HEK293 (cell line): ENCODE measurements at regions not wholly inside any gene's neighbourhood (a gene's known extent, or its start where the extent isn't known, plus 50 kb on each side); places are given as distances from the start of the nearest gene placed in this dataset.

Experiments
- CTCF ChIA-PET: fragments of 350-600 bp; formaldehyde crosslinking; extraction: SDS; loops from one replicate; lab custom pipeline; 2021; ENCODE audit warnings: antibody characterized with exemption; lab: Yijun Ruan, JAX
- POLR2A ChIA-PET: fragments of 300-600 bp; formaldehyde crosslinking; extraction: SDS; loops from one replicate; lab custom pipeline; 2020; ENCODE audit warnings: antibody characterized with exemption, inconsistent platforms; lab: Yijun Ruan, JAX
- H3K27ac ChIP-seq: fragments of 200-500 bp; sonication (Bioruptor generic); 2 replicates; pipeline ENCODE4 v1.5.1; 2014; ENCODE audit warnings: low read depth, low read length, control low read depth, inconsistent platforms; ENCODE audit errors: extremely low read depth
- H3K36me3 ChIP-seq, 2 experiments: fragments of 200-500 bp in 1 of 2; sonication (Bioruptor generic) in 1 of 2; 1 replicate in 1 of 2; 2 replicates in 1 of 2; pipeline ENCODE4 v1.5.1; 2014 to 2017; ENCODE audit warnings: inconsistent platforms in 2 of 2, low read length in 2 of 2; ENCODE audit not compliant: control insufficient read depth in 2 of 2, insufficient read depth in 1 of 2
- H3K4me1 ChIP-seq: fragments of 200-500 bp; sonication (Bioruptor generic); 2 replicates; pipeline ENCODE4 v1.5.1; 2014; ENCODE audit warnings: mild to moderate bottlenecking, low read length, inconsistent platforms; ENCODE audit not compliant: control insufficient read depth, insufficient read depth
- H3K4me3 ChIP-seq: 2 replicates; pipeline ENCODE4 v1.5.1; 2011; ENCODE audit warnings: low read depth, mild to moderate bottlenecking, control low read depth, low read length, moderate library complexity
- H3K9me3 ChIP-seq: fragments of 200-500 bp; sonication (Bioruptor generic); 2 replicates; pipeline ENCODE4 v1.5.1; 2014; ENCODE audit warnings: low read depth, low read length, inconsistent platforms; ENCODE audit not compliant: control insufficient read depth, insufficient read depth
- BCL11B ChIP-seq: fragments of 450-650 bp; formaldehyde crosslinking; IDR thresholded peaks from 2 replicates; pipeline ENCODE4 v1.5.1; 2016; ENCODE audit warnings: low read depth, missing biosample characterization, missing genetic modification characterization
- HOXC10 ChIP-seq: sonication (generic); formaldehyde crosslinking; IDR thresholded peaks from 2 replicates; pipeline ENCODE4 v1.8.1; 2023; ENCODE audit warnings: mild to moderate bottlenecking, missing genetic modification reagents
- KLF16 ChIP-seq: fragments of 450-650 bp; formaldehyde crosslinking; IDR thresholded peaks from 2 replicates; pipeline ENCODE4 v1.5.1; 2017; ENCODE audit warnings: missing biosample characterization, missing genetic modification characterization
- KLF8 ChIP-seq: fragments of 450-650 bp; formaldehyde crosslinking; IDR thresholded peaks from 2 replicates; pipeline ENCODE4 v1.5.1; 2016; ENCODE audit warnings: missing biosample characterization, missing genetic modification characterization
- SCRT2 ChIP-seq: fragments of 450-650 bp; formaldehyde crosslinking; IDR thresholded peaks from 2 replicates; pipeline ENCODE4 v1.5.1; 2016; ENCODE audit warnings: missing biosample characterization, missing genetic modification characterization
- WT1 ChIP-seq: fragments of 450-650 bp; formaldehyde crosslinking; IDR thresholded peaks from 2 replicates; pipeline ENCODE4 v1.5.1; 2016; ENCODE audit warnings: missing biosample characterization, missing genetic modification characterization
- ZNF184 ChIP-seq: fragments of 450-650 bp; IDR thresholded peaks from 2 replicates; pipeline ENCODE4 v1.5.1; 2018; ENCODE audit warnings: missing biosample characterization, mild to moderate bottlenecking, missing genetic modification characterization
- ZNF19 ChIP-seq: fragments of 450-650 bp; formaldehyde crosslinking; IDR thresholded peaks from 2 replicates; pipeline ENCODE4; 2016; ENCODE audit warnings: missing biosample characterization, missing genetic modification characterization, low read depth
- ZNF2 ChIP-seq: fragments of 450-650 bp; formaldehyde crosslinking; IDR thresholded peaks from 2 replicates; pipeline ENCODE4 v1.5.1; 2016; ENCODE audit warnings: missing biosample characterization, missing genetic modification characterization
- ZNF211 ChIP-seq: fragments of 450-650 bp; formaldehyde crosslinking; IDR thresholded peaks from 2 replicates; pipeline ENCODE4 v1.5.1; 2016; ENCODE audit warnings: low read depth, missing biosample characterization, missing genetic modification characterization
- ZNF23 ChIP-seq: fragments of 450-650 bp; formaldehyde crosslinking; IDR thresholded peaks from 2 replicates; pipeline ENCODE4 v1.5.1; 2016; ENCODE audit warnings: missing biosample characterization, missing genetic modification characterization, borderline replicate concordance
- ZNF24 ChIP-seq: fragments of 450-650 bp; formaldehyde crosslinking; IDR thresholded peaks from 2 replicates; pipeline ENCODE4 v1.5.1; 2016; ENCODE audit warnings: missing biosample characterization, missing genetic modification characterization
- ZNF248 ChIP-seq: fragments of 450-650 bp; formaldehyde crosslinking; IDR thresholded peaks from 2 replicates; pipeline ENCODE4 v1.5.1; 2017; ENCODE audit warnings: missing biosample characterization, missing genetic modification characterization
- ZNF394 ChIP-seq: fragments of 450-650 bp; formaldehyde crosslinking; IDR thresholded peaks from 2 replicates; pipeline ENCODE4 v1.5.1; 2016; ENCODE audit warnings: missing biosample characterization, missing genetic modification characterization, mild to moderate bottlenecking, moderate library complexity, borderline replicate concordance
- ZNF514 ChIP-seq: fragments of 450-650 bp; formaldehyde crosslinking; IDR thresholded peaks from 2 replicates; pipeline ENCODE4 v1.5.1; 2016; ENCODE audit warnings: missing biosample characterization, missing genetic modification characterization
- ZNF544 ChIP-seq: fragments of 450-650 bp; formaldehyde crosslinking; IDR thresholded peaks from 2 replicates; pipeline ENCODE4 v1.5.0; 2017; ENCODE audit warnings: missing biosample characterization, missing genetic modification characterization
- ZNF654 ChIP-seq: fragments of 450-650 bp; formaldehyde crosslinking; IDR thresholded peaks from 2 replicates; pipeline ENCODE4 v1.5.1; 2016; ENCODE audit warnings: low read depth, missing biosample characterization, missing genetic modification characterization
- ZNF658 ChIP-seq: fragments of 450-650 bp; formaldehyde crosslinking; IDR thresholded peaks from 2 replicates; pipeline ENCODE4; 2016; ENCODE audit warnings: missing biosample characterization, missing genetic modification characterization
- ZNF660 ChIP-seq: fragments of 450-650 bp; IDR thresholded peaks from 2 replicates; pipeline ENCODE4 v1.5.1; 2018; ENCODE audit warnings: missing biosample characterization, mild to moderate bottlenecking, missing genetic modification characterization
- ZNF768 ChIP-seq: fragments of 450-650 bp; formaldehyde crosslinking; IDR thresholded peaks from 2 replicates; pipeline ENCODE4 v1.5.1; 2018; ENCODE audit warnings: missing biosample characterization, mild to moderate bottlenecking, missing genetic modification characterization
- ZSCAN16 ChIP-seq: fragments of 450-650 bp; formaldehyde crosslinking; IDR thresholded peaks from 2 replicates; pipeline ENCODE4 v1.5.1; 2016; ENCODE audit warnings: missing biosample characterization, missing genetic modification characterization
- TF ChIP-seq, protein P1 (sequence below): fragments of 450-650 bp; formaldehyde crosslinking; IDR thresholded peaks from 2 replicates; pipeline ENCODE4 v1.5.1; 2016; ENCODE audit warnings: missing biosample characterization, missing genetic modification characterization
- TF ChIP-seq, protein P2 (sequence below): fragments of 450-650 bp; formaldehyde crosslinking; IDR thresholded peaks from 2 replicates; pipeline ENCODE4 v1.5.1; 2016; ENCODE audit warnings: missing biosample characterization, missing genetic modification characterization

DNA sequence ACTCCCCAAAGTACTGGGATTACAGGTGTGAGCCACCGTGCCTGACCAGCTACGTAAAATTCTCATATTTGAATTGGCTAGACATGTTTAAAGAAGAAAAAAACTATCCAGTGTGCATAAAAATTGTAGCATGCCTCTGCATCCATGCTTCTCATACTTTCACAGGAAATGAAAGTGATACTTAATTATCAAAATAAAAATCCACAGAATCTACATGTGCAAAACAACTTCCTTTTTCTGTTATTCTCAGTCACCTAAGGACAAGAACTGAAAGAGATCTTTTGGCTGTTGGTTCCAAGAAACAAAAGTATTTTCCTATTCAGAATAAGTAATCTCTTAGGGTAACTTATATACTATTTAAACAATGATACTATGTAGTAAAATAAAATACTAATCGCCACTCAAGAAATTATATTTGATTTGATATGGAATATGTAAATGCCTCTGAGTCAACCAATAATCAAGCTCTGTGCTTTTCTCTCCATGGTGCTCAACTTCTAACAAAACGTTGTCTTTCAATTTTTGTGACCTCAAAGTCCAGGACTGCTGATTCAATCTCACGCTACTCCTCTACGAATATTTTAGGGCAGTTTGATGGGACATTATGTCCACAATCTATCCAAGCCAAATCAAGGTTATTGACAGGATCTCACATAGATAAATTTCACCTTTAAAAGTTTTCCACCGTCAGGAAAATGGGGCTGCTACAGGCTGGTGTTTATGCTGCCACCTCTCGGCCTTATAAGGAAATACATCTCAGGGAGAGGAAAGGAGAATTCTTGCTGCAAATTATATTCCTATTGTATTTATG, 102.7 kb downstream of the ZNF281 start:
- ChIA-PET CTCF (interaction anchor here (0.6 to 2.3 kb wide), 23 partner anchors 7 to 665 kb away, joined by 3 to 11 read pairs (median 4); no protein-coding TSS in a partner anchor), POLR2A (no interaction called here)
- Histone ChIP-seq H3K4me3 (no peak overlapping the region), H3K36me3 (no peaks in the 10 kb centered on the region), H3K4me1 (no peaks in the 10 kb centered on the region), H3K9me3 (no peaks in the 10 kb centered on the region), H3K27ac (no peak overlapping the region)
- TF ChIP-seq ZNF248 (tag by site-specific recombination) (no peak), SCRT2 (no peak), ZNF211 (tag by site-specific recombination) (no peak), ZNF514 (tag by site-specific recombination) (no peak), ZNF184 (tag by site-specific recombination) (peak; percentile 28; the same call in 1 of the 2 replicates), ZNF660 (tag by site-specific recombination) (peak; percentile 53; the same call in 1 of the 2 replicates), ZSCAN16 (tag by site-specific recombination) (no peak), ZNF394 (tag by site-specific recombination) (peak; percentile 34; the same call in 1 of the 2 replicates), ZNF654 (tag by site-specific recombination) (peak; percentile 33), ZNF768 (no peak)

DNA sequence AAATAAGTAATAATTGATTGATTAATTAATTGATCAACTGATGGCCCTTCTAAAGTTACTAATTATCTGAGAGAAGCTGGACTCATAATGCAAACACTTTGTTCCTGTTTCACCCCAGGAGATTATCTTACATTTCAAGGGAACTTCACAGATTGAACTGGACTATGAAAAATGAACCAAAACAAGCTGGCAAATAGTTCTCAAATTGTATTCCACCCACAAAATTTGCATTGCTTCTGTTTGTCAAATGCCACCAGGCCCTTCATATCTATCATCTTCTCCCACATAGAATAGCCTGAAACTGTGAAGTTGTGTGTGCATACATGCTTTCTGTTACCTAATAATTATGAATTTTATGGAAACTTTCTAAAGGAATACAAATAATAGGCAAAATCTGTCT, 104.0 kb downstream of the ZNF281 start:
- CTCF ChIA-PET, result interaction anchor here (0.6 to 1.5 kb wide), 5 partner anchors 13 to 592 kb away, joined by 3 to 4 read pairs (median 3); no protein-coding TSS in a partner anchor
- H3K36me3 ChIP-seq, result no peaks in the 10 kb centered on the region
- H3K4me1 ChIP-seq, result no peaks in the 10 kb centered on the region
- no peak for TF ChIP-seq WT1 (tag by site-specific recombination)
- TF ChIP-seq ZNF23 (tag by site-specific recombination), result no peak
- no peak for TF ChIP-seq HOXC10
- TF ChIP-seq, protein P1, sequence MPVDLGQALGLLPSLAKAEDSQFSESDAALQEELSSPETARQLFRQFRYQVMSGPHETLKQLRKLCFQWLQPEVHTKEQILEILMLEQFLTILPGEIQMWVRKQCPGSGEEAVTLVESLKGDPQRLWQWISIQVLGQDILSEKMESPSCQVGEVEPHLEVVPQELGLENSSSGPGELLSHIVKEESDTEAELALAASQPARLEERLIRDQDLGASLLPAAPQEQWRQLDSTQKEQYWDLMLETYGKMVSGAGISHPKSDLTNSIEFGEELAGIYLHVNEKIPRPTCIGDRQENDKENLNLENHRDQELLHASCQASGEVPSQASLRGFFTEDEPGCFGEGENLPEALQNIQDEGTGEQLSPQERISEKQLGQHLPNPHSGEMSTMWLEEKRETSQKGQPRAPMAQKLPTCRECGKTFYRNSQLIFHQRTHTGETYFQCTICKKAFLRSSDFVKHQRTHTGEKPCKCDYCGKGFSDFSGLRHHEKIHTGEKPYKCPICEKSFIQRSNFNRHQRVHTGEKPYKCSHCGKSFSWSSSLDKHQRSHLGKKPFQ (tag by site-specific recombination), result no peak
- TF ChIP-seq, protein P2, sequence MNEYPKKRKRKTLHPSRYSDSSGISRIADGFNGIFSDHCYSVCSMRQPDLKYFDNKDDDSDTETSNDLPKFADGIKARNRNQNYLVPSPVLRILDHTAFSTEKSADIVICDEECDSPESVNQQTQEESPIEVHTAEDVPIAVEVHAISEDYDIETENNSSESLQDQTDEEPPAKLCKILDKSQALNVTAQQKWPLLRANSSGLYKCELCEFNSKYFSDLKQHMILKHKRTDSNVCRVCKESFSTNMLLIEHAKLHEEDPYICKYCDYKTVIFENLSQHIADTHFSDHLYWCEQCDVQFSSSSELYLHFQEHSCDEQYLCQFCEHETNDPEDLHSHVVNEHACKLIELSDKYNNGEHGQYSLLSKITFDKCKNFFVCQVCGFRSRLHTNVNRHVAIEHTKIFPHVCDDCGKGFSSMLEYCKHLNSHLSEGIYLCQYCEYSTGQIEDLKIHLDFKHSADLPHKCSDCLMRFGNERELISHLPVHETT (tag by site-specific recombination), result no peak
- TF ChIP-seq BCL11B (tag by site-specific recombination), result no peak
- no peak for TF ChIP-seq ZNF544 (tag by site-specific recombination)
- TF ChIP-seq ZNF658 (tag by site-specific recombination), result no peak
- TF ChIP-seq ZNF2 (tag by site-specific recombination), result no peak
- no peak for TF ChIP-seq ZNF19
- TF ChIP-seq ZNF24, result no peak
- TF ChIP-seq KLF16 (tag by site-specific recombination), result no peak
- no peak for TF ChIP-seq KLF8 (tag by site-specific recombination)
- TF ChIP-seq, all 188 proteins: peak for 0
- POLR2A ChIA-PET, result no interaction called here
- Histone ChIP-seq H3K9me3 (no peaks in the 10 kb centered on the region), H3K27ac (no peak overlapping the region), H3K4me3 (no peak overlapping the region)
